ENCODE measurements at regions not wholly inside any gene's neighbourhood (a gene's known extent, or its start where the extent isn't known, plus 50 kb on each side); places are given as distances from the start of the nearest gene placed in this dataset.
"Not testable (repeated sequence)": the region's sequence is repeated elsewhere in the genome, so short reads cannot be mapped to it uniquely, and the experiment has no call there.

DNA sequence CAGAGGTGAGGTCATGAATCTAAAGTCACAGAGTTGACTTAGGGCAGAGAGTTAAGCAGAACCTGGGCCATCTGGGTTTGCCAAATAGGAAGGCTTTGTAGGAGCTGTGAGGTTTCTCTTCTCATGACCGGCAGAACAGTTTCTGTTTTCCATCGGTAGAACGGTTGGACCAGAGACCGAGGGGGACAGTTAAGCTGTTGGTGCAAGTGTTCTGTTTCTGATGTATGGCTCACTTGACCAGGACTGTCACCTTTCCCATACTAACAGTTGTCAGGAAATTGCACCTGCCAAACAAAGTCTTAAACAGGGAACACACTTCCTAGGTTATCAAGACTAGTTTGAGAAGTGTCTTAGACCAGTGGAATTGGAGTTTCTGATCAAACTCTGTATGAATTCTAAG, 158.3 kb downstream of the PDCD6IP start:
- H3K36me3 Mint-ChIP-seq (ENCODE audit: insufficient read depth, unreplicated experiment), result no peaks in the 10 kb centered on the region
- TF ChIP-seq, protein P1, sequence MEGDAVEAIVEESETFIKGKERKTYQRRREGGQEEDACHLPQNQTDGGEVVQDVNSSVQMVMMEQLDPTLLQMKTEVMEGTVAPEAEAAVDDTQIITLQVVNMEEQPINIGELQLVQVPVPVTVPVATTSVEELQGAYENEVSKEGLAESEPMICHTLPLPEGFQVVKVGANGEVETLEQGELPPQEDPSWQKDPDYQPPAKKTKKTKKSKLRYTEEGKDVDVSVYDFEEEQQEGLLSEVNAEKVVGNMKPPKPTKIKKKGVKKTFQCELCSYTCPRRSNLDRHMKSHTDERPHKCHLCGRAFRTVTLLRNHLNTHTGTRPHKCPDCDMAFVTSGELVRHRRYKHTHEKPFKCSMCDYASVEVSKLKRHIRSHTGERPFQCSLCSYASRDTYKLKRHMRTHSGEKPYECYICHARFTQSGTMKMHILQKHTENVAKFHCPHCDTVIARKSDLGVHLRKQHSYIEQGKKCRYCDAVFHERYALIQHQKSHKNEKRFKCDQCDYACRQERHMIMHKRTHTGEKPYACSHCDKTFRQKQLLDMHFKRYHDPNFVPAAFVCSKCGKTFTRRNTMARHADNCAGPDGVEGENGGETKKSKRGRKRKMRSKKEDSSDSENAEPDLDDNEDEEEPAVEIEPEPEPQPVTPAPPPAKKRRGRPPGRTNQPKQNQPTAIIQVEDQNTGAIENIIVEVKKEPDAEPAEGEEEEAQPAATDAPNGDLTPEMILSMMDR (IDR thresholded peaks at IDR 0.05; ENCODE audit: unreplicated experiment), result no peak
- H3K9me3 Mint-ChIP-seq (ENCODE audit: unreplicated experiment), result no peaks in the 10 kb centered on the region
- POLR2A ChIA-PET, result no interaction called here
- BruUV-seq (replicated peaks), result no TSS peak
- intact Hi-C loops (cut with micrococcal nuclease), result no loop called here
- H3K27ac Mint-ChIP-seq (ENCODE audit: low read depth, unreplicated experiment), result no peak overlapping the region
- H3K27me3 Mint-ChIP-seq (ENCODE audit: insufficient read depth, unreplicated experiment), result peaks cover 16% of the 10 kb centered on the region
- no peak for DNase-seq (ENCODE audit: unreplicated experiment)
- no peaks in the 10 kb centered on the region for H3K4me1 Mint-ChIP-seq (ENCODE audit: insufficient read depth, unreplicated experiment)
- no peak overlapping the region for H3K4me3 Mint-ChIP-seq (ENCODE audit: unreplicated experiment)
- CTCF ChIA-PET, result interaction anchor here (0.8 kb wide), 1 partner anchor 304 kb away, joined by 3 read pairs; no protein-coding TSS in a partner anchor

DNA sequence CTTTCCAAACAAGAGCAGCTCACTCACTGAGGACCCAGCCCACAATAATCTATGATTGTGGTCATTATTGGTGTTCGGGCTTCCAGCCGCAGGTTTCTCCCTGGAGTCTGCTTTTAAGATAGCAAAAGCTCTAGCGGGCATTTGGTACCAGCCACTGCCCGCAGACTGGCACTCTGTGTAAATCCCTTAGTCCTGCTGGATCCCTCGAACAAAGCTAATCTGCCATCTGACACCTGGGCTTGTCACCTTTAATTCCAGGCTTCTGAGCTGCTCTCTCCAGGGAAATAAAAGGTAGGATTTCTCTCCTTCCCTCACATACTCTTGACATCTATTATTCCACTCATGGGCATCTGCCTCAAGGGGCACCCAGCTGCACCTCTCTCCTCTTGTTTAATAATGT, 158.7 kb downstream of the PDCD6IP start:
- TF ChIP-seq, protein P1 (IDR thresholded peaks at IDR 0.05; ENCODE audit: unreplicated experiment), result no peak
- POLR2A ChIA-PET, result no interaction called here
- BruUV-seq (replicated peaks), result no TSS peak
- Mint-ChIP-seq H3K9me3 (ENCODE audit: unreplicated experiment) (no peaks in the 10 kb centered on the region), H3K4me1 (ENCODE audit: insufficient read depth, unreplicated experiment) (no peaks in the 10 kb centered on the region), H3K4me3 (ENCODE audit: unreplicated experiment) (no peak overlapping the region), H3K27me3 (ENCODE audit: insufficient read depth, unreplicated experiment) (peaks cover 12% of the 10 kb centered on the region), H3K27ac (ENCODE audit: low read depth, unreplicated experiment) (no peak overlapping the region), H3K36me3 (ENCODE audit: insufficient read depth, unreplicated experiment) (no peaks in the 10 kb centered on the region)
- no peak for DNase-seq (ENCODE audit: unreplicated experiment)
- intact Hi-C loops (cut with micrococcal nuclease), result no loop called here
- CTCF ChIA-PET, result interaction anchor here (0.5 to 0.8 kb wide), 3 partner anchors 19 to 303 kb away, joined by 3 to 4 read pairs (median 3); no protein-coding TSS in a partner anchor

DNA sequence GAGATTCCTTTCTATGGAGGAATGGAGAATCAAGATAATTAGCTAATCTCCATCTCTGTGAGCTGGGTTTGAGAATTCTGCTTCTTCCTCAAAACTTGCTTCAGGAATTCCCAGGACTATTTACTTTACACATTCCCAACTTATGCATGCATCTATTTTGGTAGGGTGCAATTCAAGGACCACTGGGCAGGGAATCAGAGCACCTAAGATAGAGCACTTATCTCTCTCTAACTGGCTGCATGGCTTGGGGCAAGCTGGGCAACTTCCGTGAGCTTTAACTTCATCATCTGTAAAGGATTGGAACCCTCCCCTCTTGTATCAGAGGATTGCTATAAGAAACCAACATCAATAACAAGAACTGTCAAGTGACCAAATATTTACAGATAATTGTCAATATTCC, 160.2 kb downstream of the PDCD6IP start:
- ChIA-PET POLR2A (no interaction called here), CTCF (interaction anchor here (0.6 to 0.7 kb wide), 2 partner anchors 566 to 725 kb away, joined by 4 to 5 read pairs; no protein-coding TSS in a partner anchor)
- intact Hi-C loops (cut with micrococcal nuclease), result no loop called here
- Mint-ChIP-seq H3K36me3 (ENCODE audit: insufficient read depth, unreplicated experiment) (no peaks in the 10 kb centered on the region), H3K9me3 (ENCODE audit: unreplicated experiment) (no peaks in the 10 kb centered on the region), H3K27me3 (ENCODE audit: insufficient read depth, unreplicated experiment) (peaks cover 11% of the 10 kb centered on the region), H3K4me3 (ENCODE audit: unreplicated experiment) (no peak overlapping the region), H3K27ac (ENCODE audit: low read depth, unreplicated experiment) (no peak overlapping the region), H3K4me1 (ENCODE audit: insufficient read depth, unreplicated experiment) (no peaks in the 10 kb centered on the region)
- TF ChIP-seq, protein P1 (IDR thresholded peaks at IDR 0.05; ENCODE audit: unreplicated experiment), result no peak
- no peak for DNase-seq (ENCODE audit: unreplicated experiment)
- no TSS peak for BruUV-seq (replicated peaks)

DNA sequence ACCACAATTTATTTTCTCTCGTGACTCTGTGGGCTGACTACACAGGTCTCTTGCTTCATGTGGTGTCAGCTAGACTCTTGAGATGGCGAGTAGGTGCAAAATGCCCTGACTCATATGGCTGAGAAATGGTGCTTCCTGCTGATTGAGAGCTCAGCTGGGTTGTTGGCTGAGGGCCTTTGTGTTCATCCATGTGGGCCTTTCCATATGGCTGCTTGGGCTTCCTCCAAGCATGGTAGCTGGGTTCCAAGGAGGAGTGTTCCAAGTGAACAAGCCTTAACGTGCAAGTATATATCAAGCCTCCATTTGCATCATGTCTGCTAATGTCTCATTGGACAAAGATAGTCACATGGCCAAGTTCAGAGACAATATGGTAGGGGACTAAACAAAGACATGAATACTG, 164.0 kb downstream of the PDCD6IP start:
- no TSS peak for BruUV-seq (replicated peaks)
- TF ChIP-seq, protein P1 (IDR thresholded peaks at IDR 0.05; ENCODE audit: unreplicated experiment), result no peak

DNA sequence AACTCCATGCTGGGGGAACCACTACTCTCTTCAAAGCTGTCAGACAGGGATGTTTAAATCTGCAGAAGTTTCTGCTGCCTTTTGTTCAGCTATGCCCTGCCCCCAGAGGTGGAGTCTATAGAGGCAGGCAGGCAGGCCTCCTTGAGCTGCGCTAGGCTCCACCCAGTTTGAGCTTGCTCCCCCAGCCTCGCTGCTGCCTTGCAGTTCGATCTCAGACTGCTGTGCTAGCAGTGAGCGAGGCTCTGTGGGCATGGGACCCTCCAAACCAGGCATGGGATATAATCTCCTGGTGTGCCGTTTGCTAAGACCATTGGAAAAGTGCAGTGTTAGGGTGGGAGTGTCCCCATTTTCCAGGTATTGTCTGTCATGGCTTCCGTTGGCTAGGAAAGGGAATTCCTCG, 171.8 kb downstream of the PDCD6IP start:
- intact Hi-C loops (cut with micrococcal nuclease); H3K4me1 Mint-ChIP-seq (ENCODE audit: insufficient read depth, unreplicated experiment); H3K9me3 Mint-ChIP-seq (ENCODE audit: unreplicated experiment); BruUV-seq (replicated peaks); H3K36me3 Mint-ChIP-seq (ENCODE audit: insufficient read depth, unreplicated experiment); POLR2A ChIA-PET; H3K27ac Mint-ChIP-seq (ENCODE audit: low read depth, unreplicated experiment); DNase-seq (ENCODE audit: unreplicated experiment); H3K4me3 Mint-ChIP-seq (ENCODE audit: unreplicated experiment): not testable (repeated sequence)
- CTCF ChIA-PET, result interaction anchor here (0.5 to 1.4 kb wide), 5 partner anchors 10 to 714 kb away, joined by 3 to 8 read pairs (median 3); no protein-coding TSS in a partner anchor
- H3K27me3 Mint-ChIP-seq (ENCODE audit: insufficient read depth, unreplicated experiment), result peaks cover 29% of the 10 kb centered on the region

More for the DNA sequence above, 164.0 kb downstream of the PDCD6IP start:
- ChIA-PET CTCF (interaction anchor here (0.8 kb wide), 1 partner anchor 79 kb away, joined by 3 read pairs; no protein-coding TSS in a partner anchor), POLR2A (no interaction called here)
- no peaks in the 10 kb centered on the region for H3K9me3 Mint-ChIP-seq (ENCODE audit: unreplicated experiment)
- H3K4me3 Mint-ChIP-seq (ENCODE audit: unreplicated experiment), result no peak overlapping the region
- intact Hi-C loops (cut with micrococcal nuclease), result no loop called here
- DNase-seq (ENCODE audit: unreplicated experiment), result no peak
- no peak overlapping the region for H3K27ac Mint-ChIP-seq (ENCODE audit: low read depth, unreplicated experiment)
- H3K36me3 Mint-ChIP-seq (ENCODE audit: insufficient read depth, unreplicated experiment), result no peaks in the 10 kb centered on the region
- no peaks in the 10 kb centered on the region for H3K4me1 Mint-ChIP-seq (ENCODE audit: insufficient read depth, unreplicated experiment)
- peaks cover 16% of the 10 kb centered on the region for H3K27me3 Mint-ChIP-seq (ENCODE audit: insufficient read depth, unreplicated experiment)
